HG03342 (cell line): ENCODE measurements at regions not wholly inside any gene's neighbourhood (a gene's known extent, or its start where the extent isn't known, plus 50 kb on each side); places are given as distances from the start of the nearest gene placed in this dataset.
"Not testable (repeated sequence)": the region's sequence is repeated elsewhere in the genome, so short reads cannot be mapped to it uniquely, and the experiment has no call there.

Source experiments
- ATAC-seq: cut with Tn5 transposase; IDR thresholded peaks from one replicate; pipeline ENCODE4 v1.9.1; 2021; ENCODE audit warnings: mild to moderate bottlenecking, moderate library complexity; ENCODE audit not compliant: unreplicated experiment

DNA sequence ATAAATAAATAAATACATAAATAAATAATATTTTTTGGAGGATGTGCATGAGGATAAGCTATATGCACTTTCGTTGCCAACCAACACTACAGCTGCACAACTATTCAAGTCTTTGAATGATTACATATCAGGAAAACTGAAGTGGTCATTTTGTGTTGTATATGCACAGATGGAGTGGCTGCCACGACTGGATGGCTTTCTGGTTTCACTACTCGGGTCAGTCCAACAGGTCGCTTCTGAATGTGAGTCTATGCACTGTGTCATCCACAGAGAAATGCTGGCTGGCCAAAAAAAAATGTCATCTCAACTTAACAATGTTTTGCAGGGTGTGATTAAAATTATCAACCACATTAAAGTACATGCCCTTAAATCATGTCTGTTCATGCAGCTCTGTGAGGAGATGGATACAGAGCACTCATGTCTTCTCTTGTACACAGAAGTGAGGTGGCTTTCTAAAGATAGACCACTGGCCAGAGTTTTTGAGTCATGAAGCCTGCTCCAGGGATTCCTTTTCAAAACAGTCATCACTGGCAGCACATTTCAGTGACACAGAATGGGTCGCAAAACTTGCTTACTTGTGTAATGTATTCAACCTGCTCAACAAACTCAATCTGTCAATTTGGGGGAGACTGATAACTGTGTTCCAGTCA, 589.8 kb upstream of the CYLC2 start:
- no peak for ATAC-seq

DNA sequence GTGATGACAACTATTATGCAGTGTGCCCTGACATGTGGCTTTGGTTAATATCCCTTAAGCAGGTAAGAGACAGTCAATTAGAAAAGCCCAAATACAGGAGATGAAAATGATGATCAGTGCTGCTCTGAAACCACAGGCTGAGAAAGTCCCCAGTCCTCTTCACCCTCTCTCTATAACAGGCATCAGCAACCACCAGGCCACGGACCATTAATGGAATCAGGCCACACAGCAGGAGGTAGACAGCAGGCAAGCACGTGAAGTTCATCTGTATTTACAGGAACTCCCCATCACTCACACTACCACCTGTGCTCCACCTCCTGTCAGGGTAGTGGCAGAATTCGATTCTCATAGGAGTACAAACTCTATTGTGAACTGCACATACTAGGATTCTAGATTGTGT, 591.6 kb upstream of the CYLC2 start:
- no peak for ATAC-seq

DNA sequence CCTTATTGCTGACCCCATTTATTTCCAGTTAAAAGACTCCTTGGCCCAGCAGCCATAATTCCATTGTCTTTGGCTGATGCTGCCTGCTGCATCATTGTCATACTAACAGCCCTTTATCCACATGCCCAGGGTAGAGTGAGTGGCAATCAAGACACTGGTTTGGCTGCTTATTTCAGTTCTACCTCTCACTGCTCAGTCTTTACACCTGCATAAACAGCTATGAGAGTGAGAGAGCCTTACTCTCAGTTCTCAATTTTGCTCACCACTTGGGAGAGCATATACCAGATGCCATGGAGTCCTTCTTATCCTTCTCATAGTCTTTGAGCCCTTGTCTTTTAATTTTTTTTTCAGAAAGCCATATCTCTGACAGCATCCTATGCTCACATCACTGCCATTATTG, 596.9 kb upstream of the CYLC2 start:
- no peak for ATAC-seq

DNA sequence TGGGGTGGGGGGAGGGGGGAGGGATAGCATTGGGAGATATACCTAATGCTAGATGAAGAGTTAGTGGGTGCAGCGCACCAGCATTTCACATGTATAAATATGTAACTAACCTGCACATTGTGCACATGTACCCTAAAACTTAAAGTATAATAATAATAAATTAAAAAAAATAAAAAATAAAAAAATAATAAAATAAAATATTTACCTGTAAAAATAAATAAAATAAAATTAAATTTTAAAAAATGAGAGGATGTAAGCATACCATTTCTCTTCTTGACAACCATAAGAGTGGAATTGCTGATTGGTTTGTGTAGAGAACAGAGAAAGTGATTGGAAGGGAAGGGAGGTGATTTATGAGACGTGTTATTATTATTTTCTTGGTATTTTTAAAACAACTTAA, 609.5 kb upstream of the CYLC2 start:
- ATAC-seq = not testable (repeated sequence)

DNA sequence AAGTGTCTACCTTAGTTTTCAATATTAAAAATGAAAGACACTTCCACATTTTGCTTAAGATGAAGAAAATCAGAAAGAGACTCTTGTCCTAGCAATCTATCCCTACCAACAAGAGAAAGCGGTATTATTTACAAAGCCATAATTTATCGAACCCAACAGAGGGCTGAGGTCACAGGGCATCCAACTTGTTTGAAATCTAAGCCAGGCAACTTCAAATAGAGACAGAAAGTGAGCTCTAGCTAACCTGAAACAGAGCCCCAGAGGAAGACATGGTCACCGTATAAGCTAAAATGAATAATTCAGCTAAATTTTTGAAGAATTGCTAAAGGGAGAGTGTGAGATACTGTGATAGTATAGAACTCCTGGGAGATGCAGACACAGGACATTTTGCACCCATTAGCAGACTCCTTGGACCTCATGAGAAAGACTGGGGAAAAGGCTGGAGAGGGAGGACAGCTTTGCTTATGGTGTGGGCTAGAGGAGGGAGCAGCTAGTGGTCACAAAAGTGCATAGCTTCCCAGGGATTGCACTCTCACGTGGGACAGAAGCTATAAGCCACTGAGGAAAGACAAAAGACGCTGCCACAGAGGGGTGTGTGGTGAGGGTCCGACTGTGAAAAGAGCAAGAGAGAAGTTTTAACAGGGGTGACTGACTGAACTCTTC, 624.2 kb upstream of the GRIN3A start:
- ATAC-seq = no peak

DNA sequence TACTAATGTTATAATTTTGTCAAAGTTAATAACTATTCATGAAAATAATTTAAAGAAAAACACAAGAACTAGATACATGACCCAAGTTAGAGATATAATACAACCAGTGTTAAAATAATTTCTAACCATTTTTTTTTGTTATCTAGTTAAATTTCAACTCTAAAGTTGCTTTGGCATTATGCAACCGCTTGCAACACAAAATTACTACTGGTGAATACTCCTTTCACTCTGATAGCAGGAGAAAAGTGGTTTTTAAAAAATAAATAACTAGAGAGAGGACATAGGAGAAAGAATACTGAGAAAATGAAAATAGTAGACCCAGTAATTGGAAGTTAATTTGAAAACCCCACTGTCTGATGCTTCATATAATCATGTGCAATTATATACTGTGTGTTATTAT, 622.4 kb upstream of the GRIN3A start:
- no peak for ATAC-seq

DNA sequence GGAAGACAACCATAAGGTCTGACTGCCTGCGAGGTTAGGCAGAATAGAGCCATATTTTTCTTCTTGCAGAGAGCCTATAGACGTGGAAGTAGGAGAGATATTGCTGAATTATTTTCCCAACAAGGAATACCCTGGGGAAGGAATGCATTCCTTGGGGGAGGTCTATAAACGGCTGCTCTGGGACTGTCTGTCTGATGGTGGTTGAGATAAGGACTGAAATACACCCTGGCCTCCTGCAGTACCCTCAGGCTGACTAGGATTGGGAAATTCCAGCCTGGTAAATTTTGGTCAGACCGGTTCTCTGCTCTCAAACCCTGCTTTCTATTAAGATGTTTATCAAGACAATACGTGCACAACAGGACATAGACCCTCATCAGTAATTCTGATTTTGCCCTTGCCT, 617.5 kb upstream of the GRIN3A start:
- ATAC-seq = no peak

DNA sequence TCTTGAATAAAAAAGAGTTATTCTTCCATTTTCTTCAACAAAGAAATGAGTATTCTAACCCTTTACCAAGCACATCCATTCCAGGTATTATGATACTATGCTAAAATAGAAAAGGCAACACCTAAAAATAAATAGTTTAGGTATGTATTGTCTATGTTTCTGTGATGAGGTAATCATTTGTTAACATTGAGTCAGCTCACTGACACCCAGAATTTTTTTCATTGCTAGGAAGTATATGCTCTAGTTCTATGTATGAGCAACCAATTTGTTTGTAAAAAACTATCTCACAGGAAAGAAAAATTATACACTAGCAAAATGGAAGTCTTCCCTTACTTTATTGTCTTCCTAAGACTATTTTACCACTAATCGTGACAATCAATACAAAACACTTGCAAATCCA, 615.6 kb upstream of the GRIN3A start:
- no peak for ATAC-seq

DNA sequence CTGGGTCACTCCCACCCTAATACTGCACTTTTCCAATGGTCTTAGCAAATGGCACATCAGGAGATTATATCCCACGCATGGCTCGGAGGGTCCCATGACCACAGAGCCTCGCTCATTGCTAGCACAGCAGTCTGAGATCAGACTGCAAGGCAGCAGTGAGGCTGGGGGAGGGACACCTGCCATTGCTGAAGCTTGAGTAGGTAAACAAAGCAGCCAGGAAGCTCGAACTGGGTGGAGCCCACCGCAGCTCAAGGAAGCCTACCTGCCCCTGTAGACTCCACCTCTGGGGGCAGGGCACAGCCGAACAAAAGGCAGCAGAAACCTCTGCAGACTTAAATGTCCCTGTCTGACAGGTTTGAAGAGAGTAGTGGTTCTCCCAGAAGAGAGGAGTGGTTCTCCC, 599.0 kb upstream of the GRIN3A start:
- ATAC-seq = not testable (repeated sequence)

DNA sequence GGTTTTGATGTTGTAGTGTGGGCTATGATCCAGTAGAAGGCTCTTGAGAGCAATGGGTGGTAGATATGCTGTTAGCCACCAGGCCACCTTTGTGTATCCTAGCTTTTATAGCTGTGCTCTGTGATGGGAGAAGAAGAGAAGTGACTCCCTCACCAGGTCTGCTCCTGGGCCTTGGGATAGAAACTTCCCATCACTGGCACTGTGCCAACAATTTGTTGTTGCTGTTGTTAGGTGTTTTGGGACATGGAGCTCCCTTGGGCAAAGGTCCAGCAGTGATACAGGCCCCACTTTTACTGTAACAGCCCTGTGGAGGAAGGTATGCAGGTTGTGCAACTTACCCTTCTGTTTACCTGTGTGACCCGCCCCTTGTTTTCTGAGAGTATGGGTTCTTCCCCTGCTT, 570.9 kb upstream of the GRIN3A start:
- no peak for ATAC-seq

DNA sequence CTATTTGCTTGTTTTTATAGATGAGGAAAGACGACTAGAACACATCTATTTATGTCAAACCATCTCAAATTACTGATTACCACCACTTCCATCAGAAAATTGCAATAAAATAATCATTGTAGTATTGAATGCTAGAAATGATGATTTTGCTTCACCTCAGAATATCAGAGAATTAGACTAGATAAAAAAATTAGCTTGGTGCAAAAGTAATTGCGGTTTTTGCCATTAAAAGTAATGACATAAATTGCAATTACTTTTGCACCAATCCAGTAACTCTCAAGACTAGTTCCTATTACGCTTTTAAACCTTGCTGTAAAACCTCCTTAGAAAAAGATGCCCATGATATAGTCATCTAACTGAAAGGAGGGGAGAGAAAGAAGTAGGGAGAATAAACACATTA, 556.7 kb upstream of the GRIN3A start:
- ATAC-seq = no peak

DNA sequence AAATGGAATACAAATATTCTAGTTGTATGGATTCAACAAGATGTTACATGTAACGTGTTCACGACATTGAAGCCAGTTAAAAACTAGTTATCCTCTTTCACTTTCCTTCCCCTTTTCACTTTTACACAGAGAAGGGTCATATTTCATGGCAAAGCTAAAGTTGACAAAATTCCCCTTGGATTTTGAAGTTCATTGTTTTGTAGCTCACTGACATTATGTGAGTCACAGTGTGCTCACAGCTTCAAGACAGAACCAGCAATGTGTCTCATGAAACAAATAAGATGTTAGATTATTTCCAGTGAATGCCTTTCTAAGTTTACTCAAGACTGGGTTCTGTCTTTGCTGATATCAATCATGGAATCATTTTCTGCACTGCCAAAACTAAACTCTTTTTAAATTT, 535.5 kb upstream of the GRIN3A start:
- no peak for ATAC-seq

DNA sequence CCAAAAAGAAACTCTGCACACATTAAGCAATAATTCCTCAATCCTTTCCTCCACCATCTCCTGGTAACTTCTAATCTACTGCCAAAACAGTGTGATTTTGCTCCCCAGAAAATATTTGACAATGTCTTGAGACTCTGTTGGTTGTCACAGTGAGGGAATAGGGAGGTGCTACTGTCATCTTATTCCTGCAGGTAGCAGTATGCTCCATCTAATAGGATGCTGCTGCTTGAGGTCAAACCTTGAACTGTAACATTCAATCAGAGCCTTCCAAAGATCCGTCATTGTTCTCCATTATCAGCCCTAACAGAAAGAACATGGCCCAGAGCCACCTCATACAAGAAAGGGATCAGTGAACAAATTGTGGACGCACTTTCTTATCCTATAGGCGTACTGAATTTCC, 514.7 kb upstream of the GRIN3A start:
- no peak for ATAC-seq

DNA sequence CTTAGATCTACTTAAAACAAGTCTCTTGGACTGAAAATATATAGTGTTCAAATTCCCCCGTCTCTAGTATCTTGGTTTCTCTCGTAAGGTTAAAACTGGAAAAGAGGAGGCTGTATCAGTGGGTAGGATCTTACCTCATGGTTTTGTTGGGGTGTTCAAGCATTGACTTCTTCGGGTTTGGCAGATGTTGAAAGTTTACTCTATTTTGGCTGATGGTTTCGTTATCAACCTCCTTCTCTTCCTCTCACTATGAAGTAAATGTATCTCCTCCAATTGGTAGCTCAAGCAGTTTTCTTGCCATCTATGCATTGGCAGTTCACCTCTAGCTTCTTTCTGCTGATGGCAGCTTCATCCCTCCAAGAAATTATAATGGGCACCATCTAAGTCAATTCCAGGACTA, 506.5 kb upstream of the GRIN3A start:
- ATAC-seq = no peak

DNA sequence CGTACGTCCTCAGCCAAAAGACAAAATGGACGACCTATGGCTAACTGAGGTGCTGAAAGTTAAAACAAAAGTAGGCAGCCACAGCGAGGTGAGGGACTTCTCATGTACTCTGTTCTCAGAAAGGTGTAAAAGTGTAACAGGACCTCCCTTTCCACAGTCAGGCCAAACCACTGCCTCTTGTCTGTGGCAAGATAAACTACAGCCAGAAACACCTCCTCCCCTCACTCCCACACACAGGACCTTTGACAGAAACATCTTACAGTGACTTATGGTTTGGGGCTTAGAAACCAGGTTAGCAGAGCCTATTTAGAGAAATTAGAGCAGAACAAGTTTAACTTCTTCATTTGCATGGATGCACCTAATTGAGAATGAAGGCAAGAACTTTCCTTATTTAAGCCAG, 499.1 kb upstream of the GRIN3A start:
- no peak for ATAC-seq

DNA sequence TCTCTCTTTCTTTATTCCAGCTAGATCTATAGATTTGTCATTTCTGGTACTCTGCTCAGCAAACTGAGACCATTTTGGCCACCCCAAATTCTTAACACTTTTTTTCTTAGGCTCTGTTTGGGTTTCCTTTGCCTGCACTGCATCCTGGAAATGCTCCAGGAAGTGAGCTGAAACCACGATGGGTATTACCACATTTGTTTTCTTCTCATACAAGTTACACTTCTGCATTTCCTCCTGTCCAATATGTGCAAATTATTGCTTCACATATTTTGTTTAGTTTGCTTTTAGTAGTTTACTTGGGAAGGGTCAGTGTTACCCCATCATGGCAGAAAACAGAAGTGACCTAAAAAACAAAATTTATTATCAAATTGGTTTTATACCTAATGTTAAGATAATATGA, 498.6 kb upstream of the GRIN3A start:
- ATAC-seq = no peak

DNA sequence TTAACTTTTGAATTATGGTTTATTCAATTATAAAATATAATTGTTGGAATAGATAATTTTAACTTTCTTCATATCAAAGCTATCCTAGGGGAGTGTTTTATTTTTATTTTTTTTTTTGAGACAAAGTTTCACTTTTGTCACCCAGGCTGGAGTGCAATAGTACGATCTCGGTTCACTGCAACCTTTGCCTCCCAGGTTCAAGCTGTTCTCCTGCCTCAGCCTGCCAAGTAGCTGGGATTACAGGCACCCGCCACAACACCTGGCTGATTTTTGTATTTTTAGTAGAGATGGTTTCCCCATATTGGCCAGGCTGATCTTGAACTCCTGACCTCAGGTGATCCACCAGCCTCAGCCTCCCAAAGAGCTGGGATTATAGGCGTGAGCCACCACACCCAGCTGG, 489.0 kb upstream of the GRIN3A start:
- ATAC-seq = not testable (repeated sequence)

DNA sequence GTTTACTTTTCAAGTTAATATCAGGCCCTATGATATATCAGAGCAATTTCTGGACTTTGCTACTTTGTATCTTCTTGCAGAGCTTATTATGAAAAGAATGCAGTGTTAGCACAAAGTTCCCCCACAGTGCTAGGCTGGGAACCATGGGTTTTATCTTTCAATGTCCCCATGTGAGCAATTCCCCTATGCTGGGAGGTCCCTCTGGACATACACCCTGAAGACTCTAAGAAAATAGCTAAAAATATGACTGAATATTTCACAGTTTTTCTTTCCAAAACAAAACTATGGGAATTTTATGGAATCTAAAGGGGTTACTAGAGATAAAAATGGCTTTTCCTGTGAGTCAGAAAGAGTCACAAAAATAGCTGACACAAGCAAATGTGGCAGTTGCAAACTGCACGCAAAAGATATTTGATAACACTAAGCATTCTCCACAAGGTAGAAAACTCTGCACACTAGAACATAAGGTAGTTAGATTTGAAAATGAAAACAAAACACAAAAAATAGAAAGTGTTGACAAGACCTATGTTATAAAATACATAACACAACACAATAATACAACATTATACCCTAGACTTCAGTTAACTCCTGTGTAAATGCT, 487.5 kb upstream of the GRIN3A start:
- no peak for ATAC-seq

DNA sequence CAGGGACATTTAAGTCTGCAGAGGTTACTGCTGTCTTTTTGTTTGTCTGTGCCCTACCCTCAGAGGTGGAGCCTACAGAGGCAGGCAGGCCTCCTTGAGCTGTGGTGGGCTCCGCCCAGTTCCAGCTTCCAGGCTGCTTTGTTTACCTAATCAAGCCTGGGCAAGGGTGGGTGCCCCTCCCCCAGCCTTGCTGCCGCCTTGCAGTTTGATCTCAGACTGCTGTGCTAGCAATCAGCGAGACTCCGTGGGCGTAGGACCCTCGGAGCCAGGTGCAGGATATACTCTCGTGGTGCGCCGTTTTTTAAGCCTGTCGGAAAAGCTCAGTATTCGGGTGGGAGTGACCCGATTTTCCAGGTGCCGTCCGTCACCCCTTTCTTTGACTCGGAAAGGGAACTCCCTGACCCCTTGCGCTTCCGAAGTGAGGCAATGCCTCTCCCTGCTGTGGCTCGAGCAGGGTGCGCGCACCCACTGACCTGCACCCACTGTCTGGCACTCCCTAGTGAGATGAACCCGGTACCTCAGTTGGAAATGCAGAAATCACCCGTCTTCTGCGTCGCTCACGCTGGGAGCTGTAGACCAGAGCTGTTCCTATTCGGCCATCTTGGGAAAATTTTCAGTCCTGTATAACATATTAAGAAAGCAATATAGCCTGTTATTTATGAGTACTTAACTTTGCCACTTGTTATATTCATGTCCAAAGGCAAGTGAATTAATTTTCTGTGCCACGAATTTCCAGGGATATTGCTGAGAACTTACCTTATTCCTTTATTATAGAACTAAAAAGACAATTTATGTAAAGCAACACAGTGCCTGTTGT, 485.1 kb upstream of the GRIN3A start:
- ATAC-seq = not testable (repeated sequence)

DNA sequence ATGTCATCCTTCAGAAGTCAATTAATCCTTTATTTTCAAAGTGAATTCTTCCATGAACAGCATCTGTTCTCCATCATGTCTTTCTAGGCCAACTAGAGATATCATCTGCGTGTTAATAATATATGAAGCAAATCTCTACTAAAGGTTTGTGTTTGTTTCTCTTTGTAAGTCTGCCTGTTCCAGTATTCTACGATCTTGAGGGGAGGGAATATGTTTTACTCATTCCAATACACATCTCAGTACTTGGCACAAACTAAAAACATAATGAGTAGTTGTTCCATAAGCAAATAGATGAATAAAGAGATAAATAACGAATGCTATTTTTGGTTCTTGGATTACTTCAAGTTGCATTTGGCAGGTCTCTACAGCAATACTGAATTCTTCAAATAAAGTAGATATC, 470.7 kb upstream of the GRIN3A start:
- ATAC-seq = no peak

DNA sequence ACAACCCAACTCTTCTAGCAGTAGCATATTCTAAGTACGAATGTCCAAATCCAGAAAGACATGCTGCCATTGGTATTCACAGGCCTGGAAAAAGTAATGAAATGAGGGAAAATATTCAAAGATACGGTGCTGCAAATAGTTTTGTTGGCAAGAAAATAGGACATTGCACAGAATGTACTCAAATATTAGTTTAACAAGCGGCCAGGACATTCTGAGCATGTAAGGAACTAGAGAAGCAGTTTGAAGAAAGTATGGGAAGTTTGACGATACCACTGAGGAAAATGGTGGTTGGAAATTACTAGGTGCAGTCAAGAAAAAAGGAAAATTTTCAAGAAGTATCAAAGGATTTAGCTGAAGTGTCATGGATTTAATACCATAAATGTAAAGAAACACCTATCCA, 468.0 kb upstream of the GRIN3A start:
- no peak for ATAC-seq

DNA sequence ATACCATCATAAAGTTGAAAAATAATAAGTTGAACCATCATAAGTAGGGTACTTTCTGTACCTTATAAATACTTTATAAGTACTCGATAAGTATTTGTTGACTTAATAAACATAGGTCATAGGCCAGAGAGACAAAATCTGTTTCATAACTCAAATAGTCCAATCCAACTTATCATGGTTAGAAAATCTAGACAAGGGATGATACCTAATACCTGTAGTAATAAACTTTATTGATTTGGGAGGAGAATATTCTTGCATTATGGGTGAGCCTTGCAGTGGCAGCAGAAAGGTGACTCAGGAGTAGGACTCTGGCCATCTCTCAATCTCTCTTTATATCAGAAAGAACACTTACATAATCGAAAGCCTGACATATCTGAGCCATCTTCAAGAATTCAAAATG, 466.8 kb upstream of the GRIN3A start:
- no peak for ATAC-seq
